Type B pancreatic cell (in vitro differentiated cells): ENCODE measurements at regions not wholly inside any gene's neighbourhood (a gene's known extent, or its start where the extent isn't known, plus 50 kb on each side); places are given as distances from the start of the nearest gene placed in this dataset.
A peak's percentile ranks its signal among the peaks of the same experiment; 100 is the strongest.

ENCODE experiments used
- DNase-seq: peaks from one replicate; pipeline ENCODE4 v3.0.0; 2021; ENCODE audit warnings: mixed read lengths; ENCODE audit not compliant: unreplicated experiment; ENCODE audit errors: extremely low spot score
- H3K27ac Mint-ChIP-seq: 2 replicates; pipeline ENCODE4 v1.8.0; 2021; ENCODE audit warnings: mild to moderate bottlenecking, mixed read lengths
- H3K27me3 Mint-ChIP-seq: 2 replicates; pipeline ENCODE4 v1.8.0; 2021; ENCODE audit warnings: mixed read lengths
- H3K36me3 Mint-ChIP-seq: 2 replicates; pipeline ENCODE4 v1.8.0; 2021; ENCODE audit warnings: mixed read lengths
- H3K4me1 Mint-ChIP-seq: one replicate; pipeline ENCODE4 v1.8.0; 2021; ENCODE audit warnings: mixed read lengths; ENCODE audit not compliant: unreplicated experiment
- H3K4me3 Mint-ChIP-seq: 2 replicates; pipeline ENCODE4 v1.8.0; 2021; ENCODE audit warnings: mild to moderate bottlenecking, mixed read lengths
- H3K9me3 Mint-ChIP-seq: 2 replicates; pipeline ENCODE4 v1.8.0; 2021; ENCODE audit warnings: mixed read lengths
- CTCF ChIP-seq: fragments of 200-600 bp; sonication (generic); conservative IDR thresholded peaks from 2 replicates; pipeline ENCODE4 v1.5.0; 2021; ENCODE audit warnings: antibody characterized with exemption, mild to moderate bottlenecking

- no peak overlapping the region for H3K27ac Mint-ChIP-seq
- H3K4me3 Mint-ChIP-seq = no peak overlapping the region
- peaks cover 5% of the 10 kb centered on the region for H3K4me1 Mint-ChIP-seq
- no peaks in the 10 kb centered on the region for H3K27me3 Mint-ChIP-seq
- H3K36me3 Mint-ChIP-seq = peaks cover 9% of the 10 kb centered on the region
- DNase-seq = no peak
- no peak for TF ChIP-seq CTCF
- peaks cover 10% of the 10 kb centered on the region for H3K9me3 Mint-ChIP-seq
Observed at GRCh38 chr2:78766459-78766858, 259.0 kb upstream of the REG3G start.

GRCh38 chr2:78768016-78768415 lies 257.5 kb upstream of the REG3G start:
- Mint-ChIP-seq H3K27me3 (no peaks in the 10 kb centered on the region), H3K27ac (no peak overlapping the region), H3K9me3 (no peaks in the 10 kb centered on the region), H3K4me1 (peaks cover 5% of the 10 kb centered on the region), H3K36me3 (no peaks in the 10 kb centered on the region), H3K4me3 (no peak overlapping the region)
- TF ChIP-seq CTCF = no peak
- no peak for DNase-seq

DNA sequence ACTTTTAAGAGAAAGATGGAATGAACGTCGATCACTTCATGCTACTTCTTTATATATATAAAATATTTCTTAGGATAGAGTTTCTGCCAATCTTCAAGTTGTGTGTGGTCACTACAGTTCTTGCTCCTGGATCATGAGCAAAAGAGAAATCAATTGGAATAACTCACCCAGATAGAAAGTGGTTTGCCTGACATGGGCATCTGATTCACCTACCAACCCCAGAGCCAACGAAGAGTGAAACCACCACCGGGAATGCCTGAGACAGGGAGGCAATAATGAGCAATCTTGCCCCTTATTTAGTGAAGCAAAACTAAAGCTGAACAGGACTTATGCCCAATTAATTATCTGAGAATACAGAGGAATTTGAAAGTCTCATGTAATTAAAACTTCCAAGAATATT lies 250.2 kb upstream of the REG3G start:
- Mint-ChIP-seq H3K27me3 (no peaks in the 10 kb centered on the region), H3K9me3 (no peaks in the 10 kb centered on the region), H3K36me3 (no peaks in the 10 kb centered on the region), H3K27ac (no peak overlapping the region), H3K4me3 (no peak overlapping the region), H3K4me1 (peaks cover 7% of the 10 kb centered on the region)
- DNase-seq = no peak
- no peak for TF ChIP-seq CTCF

DNA sequence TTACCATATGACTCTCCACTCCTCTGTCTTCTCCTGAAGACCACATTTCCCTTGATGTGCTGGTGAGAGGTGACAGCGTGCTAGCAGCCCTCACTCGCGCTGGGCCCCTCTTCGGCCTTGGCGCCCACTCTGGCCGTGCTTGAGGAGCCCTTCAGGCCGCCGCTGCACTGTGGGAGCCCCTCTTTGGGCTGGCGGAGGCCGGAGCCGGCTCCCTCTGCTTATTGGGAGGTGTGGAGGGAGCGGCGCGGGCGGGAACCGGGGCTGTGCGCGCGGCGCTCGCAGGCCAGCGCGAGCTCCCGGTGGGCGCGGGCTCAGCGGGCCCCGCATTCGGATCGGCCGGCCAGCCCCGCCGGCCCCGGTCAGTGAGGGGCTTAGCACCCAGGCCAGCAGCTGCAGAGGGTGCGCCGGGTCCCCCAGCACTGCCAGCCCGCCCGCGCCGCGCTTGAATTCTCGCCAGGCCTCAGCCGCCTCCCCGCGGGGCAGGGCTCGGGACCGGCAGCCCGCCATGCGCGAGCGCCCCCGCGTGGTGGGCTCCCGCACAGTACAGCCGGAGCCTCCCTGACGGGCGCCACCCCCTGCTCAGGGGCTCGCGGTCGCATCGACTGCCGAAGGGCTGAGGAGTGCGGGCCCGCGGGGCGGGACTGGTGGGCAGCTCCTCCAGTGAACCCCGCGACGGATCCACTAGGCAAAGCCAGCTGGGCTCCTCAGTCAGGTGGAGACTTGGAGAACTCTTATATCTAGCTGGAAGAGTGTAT lies 246.6 kb upstream of the REG3G start:
- DNase-seq = no peak
- Mint-ChIP-seq H3K36me3 (no peaks in the 10 kb centered on the region), H3K27ac (no peak overlapping the region), H3K27me3 (no peaks in the 10 kb centered on the region), H3K4me3 (no peak overlapping the region), H3K9me3 (no peaks in the 10 kb centered on the region), H3K4me1 (peaks cover 15% of the 10 kb centered on the region)
- no peak for TF ChIP-seq CTCF

GRCh38 chr2:78779761-78780160 lies 245.7 kb upstream of the REG3G start:
- peaks cover 15% of the 10 kb centered on the region for H3K4me1 Mint-ChIP-seq
- no peaks in the 10 kb centered on the region for H3K27me3 Mint-ChIP-seq

More at GRCh38 chr2:78779761-78780160, 245.7 kb upstream of the REG3G start:
- no peak for DNase-seq
- H3K27ac Mint-ChIP-seq = no peak overlapping the region
- peak overlapping the region; percentile 33 for H3K4me3 Mint-ChIP-seq
- H3K36me3 Mint-ChIP-seq = no peaks in the 10 kb centered on the region
- no peak for TF ChIP-seq CTCF
- no peaks in the 10 kb centered on the region for H3K9me3 Mint-ChIP-seq
